ENCODE measurements at regions not wholly inside any gene's neighbourhood (a gene's known extent, or its start where the extent isn't known, plus 50 kb on each side); places are given as distances from the start of the nearest gene placed in this dataset.

- ChIA-PET POLR2A (no interaction called here), CTCF (no interaction called here)
- H3K4me3 ChIP-seq (ENCODE audit: low read depth, low read length): no peak overlapping the region
- no peak for DNase-seq (ENCODE audit: low read depth, low spot score)
- no peak for TF ChIP-seq CTCF (IDR thresholded peaks at IDR 0.05; ENCODE audit: insufficient read depth, low read length, missing control alignments)
Observed at GRCh38 chr1:99594205-99594604, 51.7 kb upstream of the PALMD start.

GRCh38 chr1:99595041-99595440 lies 50.9 kb upstream of the PALMD start:
- DNase-seq (ENCODE audit: low read depth, low spot score): no peak
- CTCF ChIA-PET: no interaction called here
- POLR2A ChIA-PET: no interaction called here
- no peak for TF ChIP-seq CTCF (IDR thresholded peaks at IDR 0.05; ENCODE audit: insufficient read depth, low read length, missing control alignments)
- H3K4me3 ChIP-seq (ENCODE audit: low read depth, low read length): no peak overlapping the region

DNA sequence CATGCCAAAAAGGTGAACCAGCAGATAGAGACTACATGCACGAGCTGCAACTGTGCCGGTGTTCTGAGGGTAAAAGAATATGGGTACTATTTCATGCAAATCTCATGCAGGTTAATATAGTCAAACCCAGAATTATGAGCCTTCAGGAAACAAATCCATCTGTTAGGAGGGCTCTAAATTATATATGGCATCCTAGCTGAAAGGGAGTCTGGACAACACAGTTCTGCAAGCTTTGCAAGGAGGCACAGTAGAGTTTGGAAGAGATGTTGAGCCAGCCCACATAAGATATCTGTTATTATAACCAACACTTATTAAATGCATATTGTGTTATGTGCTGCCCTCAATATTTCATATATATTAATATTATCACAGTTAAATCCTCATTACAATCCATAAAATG lies 50.5 kb upstream of the PALMD start:
- ChIA-PET CTCF (no interaction called here), POLR2A (no interaction called here)
- TF ChIP-seq CTCF (IDR thresholded peaks at IDR 0.05; ENCODE audit: insufficient read depth, low read length, missing control alignments): no peak
- DNase-seq (ENCODE audit: low read depth, low spot score): no peak
- H3K4me3 ChIP-seq (ENCODE audit: low read depth, low read length): no peak overlapping the region

All from AG04449 (cell line).